BJ (cell line): ENCODE measurements at regions not wholly inside any gene's neighbourhood (a gene's known extent, or its start where the extent isn't known, plus 50 kb on each side); places are given as distances from the start of the nearest gene placed in this dataset.
A peak's percentile ranks its signal among the peaks of the same experiment; 100 is the strongest.

Experiments
- CTCF ChIA-PET: fragments of 350-600 bp; formaldehyde crosslinking; extraction: SDS; loops from one replicate; lab custom pipeline; 2021; ENCODE audit warnings: antibody characterized with exemption, inconsistent platforms; lab: Yijun Ruan, JAX
- POLR2A ChIA-PET: fragments of 300-600 bp; sonication (Branson Sonifier 250); formaldehyde crosslinking; extraction: SDS; loops from one replicate; lab custom pipeline; 2021; ENCODE audit warnings: antibody characterized with exemption; lab: Charles Lee
- DNase-seq: peaks from one replicate; pipeline ENCODE4 v3.0.0-alpha.2; 2011; ENCODE audit warnings: low read depth
- H3K27me3 ChIP-seq: 2 replicates; pipeline ENCODE4 v1.6.0; 2011; ENCODE audit warnings: low read length; ENCODE audit not compliant: control insufficient read depth, insufficient read depth
- H3K36me3 ChIP-seq: 2 replicates; pipeline ENCODE4 v1.5.1; 2011; ENCODE audit warnings: low read length; ENCODE audit not compliant: control insufficient read depth, insufficient read depth
- H3K4me3 ChIP-seq: 2 replicates; pipeline ENCODE4 v1.5.1; 2011; ENCODE audit warnings: low read depth, mild to moderate bottlenecking, control low read depth, low read length
- TF ChIP-seq, protein P1 (sequence below): IDR thresholded peaks from 2 replicates; pipeline ENCODE4 v1.5.1; 2011; ENCODE audit warnings: low read depth, mild to moderate bottlenecking, control low read depth, inconsistent platforms, low read length, moderate library complexity; ENCODE audit not compliant: insufficient read depth

GRCh38 chr12:28130234-28130624 lies 60.0 kb upstream of the CCDC91 start:
- DNase-seq, result no peak
- POLR2A ChIA-PET, result no interaction called here
- TF ChIP-seq, protein P1, sequence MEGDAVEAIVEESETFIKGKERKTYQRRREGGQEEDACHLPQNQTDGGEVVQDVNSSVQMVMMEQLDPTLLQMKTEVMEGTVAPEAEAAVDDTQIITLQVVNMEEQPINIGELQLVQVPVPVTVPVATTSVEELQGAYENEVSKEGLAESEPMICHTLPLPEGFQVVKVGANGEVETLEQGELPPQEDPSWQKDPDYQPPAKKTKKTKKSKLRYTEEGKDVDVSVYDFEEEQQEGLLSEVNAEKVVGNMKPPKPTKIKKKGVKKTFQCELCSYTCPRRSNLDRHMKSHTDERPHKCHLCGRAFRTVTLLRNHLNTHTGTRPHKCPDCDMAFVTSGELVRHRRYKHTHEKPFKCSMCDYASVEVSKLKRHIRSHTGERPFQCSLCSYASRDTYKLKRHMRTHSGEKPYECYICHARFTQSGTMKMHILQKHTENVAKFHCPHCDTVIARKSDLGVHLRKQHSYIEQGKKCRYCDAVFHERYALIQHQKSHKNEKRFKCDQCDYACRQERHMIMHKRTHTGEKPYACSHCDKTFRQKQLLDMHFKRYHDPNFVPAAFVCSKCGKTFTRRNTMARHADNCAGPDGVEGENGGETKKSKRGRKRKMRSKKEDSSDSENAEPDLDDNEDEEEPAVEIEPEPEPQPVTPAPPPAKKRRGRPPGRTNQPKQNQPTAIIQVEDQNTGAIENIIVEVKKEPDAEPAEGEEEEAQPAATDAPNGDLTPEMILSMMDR, result no peak
- no peaks in the 10 kb centered on the region for H3K27me3 ChIP-seq
- no peak overlapping the region for H3K4me3 ChIP-seq
- H3K36me3 ChIP-seq, result no peaks in the 10 kb centered on the region
- CTCF ChIA-PET, result no interaction called here

DNA sequence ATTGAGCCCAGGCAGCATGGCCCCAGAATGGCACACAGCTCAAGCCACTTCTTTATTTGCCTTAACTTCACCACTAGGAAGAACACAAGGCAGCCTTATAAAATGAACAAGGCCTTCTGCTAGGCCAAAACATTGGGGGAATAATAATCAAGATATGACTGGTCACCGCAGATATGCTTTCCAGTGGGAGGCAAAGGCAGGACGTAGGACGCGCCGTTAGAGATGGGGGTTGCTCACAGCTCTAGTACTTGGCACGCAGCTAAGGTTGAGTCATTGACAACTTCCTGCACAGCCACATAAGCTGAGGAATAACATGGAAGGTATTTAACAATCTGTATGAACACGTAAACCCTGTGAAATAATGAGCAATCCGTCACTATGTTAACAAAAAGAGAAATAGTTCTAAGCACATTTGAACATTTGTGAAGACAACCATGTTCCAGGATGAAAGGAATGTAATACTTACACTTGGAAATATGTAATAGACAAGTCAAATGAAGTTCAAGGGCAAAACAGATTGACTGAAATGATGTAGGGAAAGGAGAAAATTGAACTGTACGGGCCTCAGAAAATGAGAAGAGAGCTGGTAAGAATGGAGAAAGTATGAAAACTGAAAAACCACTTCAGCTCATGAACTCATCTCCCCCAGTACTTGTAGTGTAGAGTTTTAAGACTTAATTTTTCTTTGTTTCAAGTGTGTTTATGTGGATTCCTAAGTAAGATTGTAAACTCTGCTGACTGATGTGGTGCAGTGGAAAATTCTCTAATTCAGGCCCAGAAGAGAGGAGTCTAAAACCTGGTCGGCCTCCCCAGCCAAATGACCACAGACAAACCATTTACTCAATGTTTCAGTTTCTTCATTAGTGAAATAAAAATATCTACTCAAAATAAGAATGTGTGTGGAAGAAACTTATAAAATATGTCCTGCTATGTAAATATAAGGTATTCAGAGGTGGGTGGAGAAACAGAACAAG lies 59.3 kb upstream of the CCDC91 start:
- Histone ChIP-seq H3K4me3 (no peak overlapping the region), H3K27me3 (no peaks in the 10 kb centered on the region), H3K36me3 (no peaks in the 10 kb centered on the region)
- ChIA-PET POLR2A (no interaction called here), CTCF (no interaction called here)
- DNase-seq, result peak; percentile 40
- TF ChIP-seq, protein P1, result no peak

DNA sequence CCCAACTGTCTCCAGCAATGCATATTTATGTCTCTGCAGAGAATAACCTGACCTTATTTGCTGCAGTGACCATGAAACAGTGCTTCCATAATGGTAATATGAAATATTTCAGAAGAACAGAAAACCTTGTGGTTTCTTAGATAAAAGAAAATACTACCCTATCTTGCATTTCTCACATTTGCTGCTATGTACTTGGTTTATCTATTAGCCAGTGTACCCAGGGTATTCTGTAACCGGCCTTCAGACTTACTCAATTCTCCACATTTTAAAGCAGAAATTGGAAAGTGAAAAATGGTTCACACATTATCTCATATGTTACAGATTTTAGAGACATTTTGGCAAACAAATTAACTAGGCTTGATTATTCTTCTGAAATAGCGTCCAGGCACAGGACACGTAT lies 57.9 kb upstream of the CCDC91 start:
- no peak for DNase-seq
- CTCF ChIA-PET, result no interaction called here
- H3K27me3 ChIP-seq, result no peaks in the 10 kb centered on the region
- no peaks in the 10 kb centered on the region for H3K36me3 ChIP-seq
- H3K4me3 ChIP-seq, result no peak overlapping the region
- POLR2A ChIA-PET, result no interaction called here
- TF ChIP-seq, protein P1, result no peak

- Histone ChIP-seq H3K36me3 (no peaks in the 10 kb centered on the region), H3K27me3 (no peaks in the 10 kb centered on the region), H3K4me3 (no peak overlapping the region)
- ChIA-PET CTCF (no interaction called here), POLR2A (no interaction called here)
- DNase-seq, result no peak
- TF ChIP-seq, protein P1, result no peak
Observed at GRCh38 chr12:28135801-28136439, 54.3 kb upstream of the CCDC91 start.

- H3K36me3 ChIP-seq, result no peaks in the 10 kb centered on the region
- CTCF ChIA-PET, result no interaction called here
- POLR2A ChIA-PET, result no interaction called here
- no peak for DNase-seq
- no peaks in the 10 kb centered on the region for H3K27me3 ChIP-seq
- TF ChIP-seq, protein P1, result no peak
- H3K4me3 ChIP-seq, result no peak overlapping the region
Observed at GRCh38 chr12:28137414-28137813, 52.8 kb upstream of the CCDC91 start.
